ENCODE measurements at regions not wholly inside any gene's neighbourhood (a gene's known extent, or its start where the extent isn't known, plus 50 kb on each side); places are given as distances from the start of the nearest gene placed in this dataset.

DNA sequence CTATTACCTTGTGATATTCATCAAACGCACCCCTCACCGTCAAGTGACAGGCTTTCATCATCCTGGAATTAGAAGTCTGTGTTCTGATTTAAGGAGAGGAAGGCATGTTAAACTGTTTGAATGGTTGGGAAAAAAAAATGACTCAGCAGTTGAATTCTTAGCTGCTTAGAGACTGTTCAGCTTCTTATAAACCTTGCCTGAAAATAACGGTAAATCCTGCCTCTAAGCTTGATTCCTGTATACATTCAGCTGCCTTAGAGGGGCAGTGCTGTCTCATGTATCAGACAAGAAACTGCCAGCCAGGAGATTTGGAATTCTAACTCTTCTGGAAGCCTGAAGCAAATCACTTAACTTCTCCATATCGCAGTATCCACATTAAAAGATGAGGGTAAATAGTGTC, 437.4 kb downstream of the JRKL start:
- Histone ChIP-seq H2AK5ac (ENCODE audit: insufficient read length, low read length) (no peak overlapping the region), H3K9ac (ENCODE audit: extremely low read depth, insufficient read length, low read length) (no peak overlapping the region), H3T11ph (ENCODE audit: low read length) (no peak overlapping the region), H3K79me1 (ENCODE audit: insufficient read depth, low read depth, low read length, poor library complexity, severe bottlenecking) (no peaks in the 10 kb centered on the region), H3K27ac (ENCODE audit: insufficient read length, low read depth, low read length) (no peak overlapping the region), H4K5ac (ENCODE audit: insufficient read length, low read depth, low read length) (no peak overlapping the region), H2BK120ac (ENCODE audit: low read depth, low read length, poor library complexity, severe bottlenecking) (no peak overlapping the region), H2BK20ac (ENCODE audit: low read depth, low read length, poor library complexity, severe bottlenecking) (no peak overlapping the region), H3K4me1 (ENCODE audit: insufficient read depth, low read length) (no peaks in the 10 kb centered on the region), H4K20me1 (ENCODE audit: control insufficient read depth, insufficient read depth, insufficient read length) (no peaks in the 10 kb centered on the region), H3K79me2 (ENCODE audit: insufficient read depth, low read length) (no peaks in the 10 kb centered on the region), H2BK12ac (ENCODE audit: insufficient read length, low read depth, low read length) (no peak overlapping the region), H3K4ac (ENCODE audit: low read depth, low read length) (no peak overlapping the region), H3K4me2 (ENCODE audit: insufficient read depth, insufficient read length, low read length) (no peak overlapping the region), H3K23ac (ENCODE audit: insufficient read length, low read depth, low read length) (no peak overlapping the region), H3K27me3 (ENCODE audit: insufficient read depth, low read length) (no peaks in the 10 kb centered on the region), H3K56ac (ENCODE audit: insufficient read length, low read depth, low read length) (no peak overlapping the region), H2BK15ac (ENCODE audit: low read depth, low read length) (no peak overlapping the region), H4K8ac (replicated peaks; ENCODE audit: insufficient read length, low read depth, low read length) (no peak overlapping the region), H3K18ac (ENCODE audit: insufficient read length, low read depth, low read length) (no peak overlapping the region), H4K91ac (ENCODE audit: insufficient read length, low read depth, low read length) (no peak overlapping the region), H3K14ac (ENCODE audit: insufficient read depth, low read length) (no peak overlapping the region), H3K9me3 (ENCODE audit: control insufficient read depth, low read depth, low read length) (no peaks in the 10 kb centered on the region), H2AFZ (ENCODE audit: low read length) (no peak overlapping the region), H3K23me2 (ENCODE audit: insufficient read length, low read depth, low read length, poor library complexity, severe bottlenecking) (no peaks in the 10 kb centered on the region), H2BK5ac (ENCODE audit: insufficient read length, low read length) (no peak overlapping the region)
- no peaks in the 10 kb centered on the region for H3K4me1 Mint-ChIP-seq
- no peak overlapping the region for H3K4me3 Mint-ChIP-seq
- H3K27ac Mint-ChIP-seq, result no peak overlapping the region
- H3K9me3 Mint-ChIP-seq, result no peaks in the 10 kb centered on the region
- TF ChIP-seq, protein P1, sequence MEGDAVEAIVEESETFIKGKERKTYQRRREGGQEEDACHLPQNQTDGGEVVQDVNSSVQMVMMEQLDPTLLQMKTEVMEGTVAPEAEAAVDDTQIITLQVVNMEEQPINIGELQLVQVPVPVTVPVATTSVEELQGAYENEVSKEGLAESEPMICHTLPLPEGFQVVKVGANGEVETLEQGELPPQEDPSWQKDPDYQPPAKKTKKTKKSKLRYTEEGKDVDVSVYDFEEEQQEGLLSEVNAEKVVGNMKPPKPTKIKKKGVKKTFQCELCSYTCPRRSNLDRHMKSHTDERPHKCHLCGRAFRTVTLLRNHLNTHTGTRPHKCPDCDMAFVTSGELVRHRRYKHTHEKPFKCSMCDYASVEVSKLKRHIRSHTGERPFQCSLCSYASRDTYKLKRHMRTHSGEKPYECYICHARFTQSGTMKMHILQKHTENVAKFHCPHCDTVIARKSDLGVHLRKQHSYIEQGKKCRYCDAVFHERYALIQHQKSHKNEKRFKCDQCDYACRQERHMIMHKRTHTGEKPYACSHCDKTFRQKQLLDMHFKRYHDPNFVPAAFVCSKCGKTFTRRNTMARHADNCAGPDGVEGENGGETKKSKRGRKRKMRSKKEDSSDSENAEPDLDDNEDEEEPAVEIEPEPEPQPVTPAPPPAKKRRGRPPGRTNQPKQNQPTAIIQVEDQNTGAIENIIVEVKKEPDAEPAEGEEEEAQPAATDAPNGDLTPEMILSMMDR (conservative IDR thresholded peaks at IDR 0.05), result peak; percentile 50; the same call in 2 of the 3 replicates
- H3K27me3 Mint-ChIP-seq (ENCODE audit: low read depth), result no peaks in the 10 kb centered on the region
- no CpG with 5 or more reads among the region's 4 CpGs for WGBS (ENCODE audit: extremely low coverage, insufficient read length, low lambda C conversion rate)
- no peak for DNase-seq
- H3K36me3 Mint-ChIP-seq (ENCODE audit: insufficient read depth in 1 of 3, low read depth in 3 of 3), result no peaks in the 10 kb centered on the region
